WTC11 (cell line): ENCODE measurements at regions not wholly inside any gene's neighbourhood (a gene's known extent, or its start where the extent isn't known, plus 50 kb on each side); places are given as distances from the start of the nearest gene placed in this dataset.
A peak's percentile ranks its signal among the peaks of the same experiment; 100 is the strongest.

Source experiments
- ATAC-seq: fragments of 200-7000 bp; cut with Tn5 transposase; 2 replicates; pipeline ENCODE4 v1.10.0; 2021; ENCODE audit warnings: mild to moderate bottlenecking, moderate library complexity
- CTCF ChIA-PET: fragments of 300-600 bp; sonication (Branson Sonifier 250); formaldehyde crosslinking; loops from one replicate; lab custom pipeline; 2021; ENCODE audit warnings: antibody characterized with exemption; lab: Charles Lee
- POLR2A ChIA-PET: fragments of 350-600 bp; sonication (Branson Sonifier 250); formaldehyde crosslinking; loops from one replicate; lab custom pipeline; 2021; ENCODE audit warnings: antibody characterized with exemption; lab: Charles Lee
- DNase-seq: peaks from one replicate; pipeline ENCODE4 v3.0.0; 2021; ENCODE audit warnings: low spot score
- H3K27ac Mint-ChIP-seq: 2 replicates; pipeline ENCODE4 v1.8.0; 2021; ENCODE audit warnings: mixed read lengths
- H3K27me3 Mint-ChIP-seq: 2 replicates; pipeline ENCODE4 v1.8.0; 2021; ENCODE audit warnings: low read depth, mild to moderate bottlenecking, moderate library complexity, mixed read lengths
- H3K36me3 Mint-ChIP-seq: 2 replicates; pipeline ENCODE4 v1.8.0; 2021; ENCODE audit warnings: mixed read lengths
- H3K4me1 Mint-ChIP-seq: 2 replicates; pipeline ENCODE4 v1.8.0; 2022; ENCODE audit warnings: mixed read lengths
- H3K4me3 Mint-ChIP-seq: 2 replicates; pipeline ENCODE4 v1.8.0; 2021; ENCODE audit warnings: mild to moderate bottlenecking, moderate library complexity, mixed read lengths
- H3K9me3 Mint-ChIP-seq: 2 replicates; pipeline ENCODE4 v1.8.0; 2021; ENCODE audit warnings: mixed read lengths
- ATF1 ChIP-seq: sonication (generic); formaldehyde crosslinking; IDR thresholded peaks from 2 replicates; pipeline ENCODE4 v1.8.1; 2023; ENCODE audit warnings: mild to moderate bottlenecking, moderate library complexity, missing genetic modification reagents
- ATF3 ChIP-seq: sonication (generic); formaldehyde crosslinking; conservative IDR thresholded peaks from 2 replicates; pipeline ENCODE4 v1.8.1; 2022; ENCODE audit warnings: mild to moderate bottlenecking, missing genetic modification reagents
- CBFB ChIP-seq: sonication (generic); formaldehyde crosslinking; IDR thresholded peaks from 2 replicates; pipeline ENCODE4 v1.8.1; 2022; ENCODE audit warnings: mild to moderate bottlenecking, low read depth, missing genetic modification reagents
- ETV6 ChIP-seq: sonication (generic); formaldehyde crosslinking; IDR thresholded peaks from 2 replicates; pipeline ENCODE4 v1.8.1; 2022; ENCODE audit warnings: mild to moderate bottlenecking, missing genetic modification reagents
- FOXK1 ChIP-seq: sonication (generic); formaldehyde crosslinking; IDR thresholded peaks from 2 replicates; pipeline ENCODE4 v1.8.0; 2022; ENCODE audit warnings: mild to moderate bottlenecking, moderate library complexity, missing genetic modification reagents
- FOXP4 ChIP-seq: sonication (generic); formaldehyde crosslinking; IDR thresholded peaks from 2 replicates; pipeline ENCODE4 v1.8.0; 2022; ENCODE audit warnings: mild to moderate bottlenecking, missing genetic modification reagents
- GRHL2 ChIP-seq: fragments of 250-450 bp; sonication (Bioruptor Pico); IDR thresholded peaks from 2 replicates; pipeline ENCODE4 v1.8.0; 2022; ENCODE audit warnings: mild to moderate bottlenecking, moderate library complexity; ENCODE audit not compliant: insufficient replicate concordance, severe bottlenecking
- JUN ChIP-seq: sonication (generic); formaldehyde crosslinking; IDR thresholded peaks from 2 replicates; pipeline ENCODE4 v1.8.0; 2023; ENCODE audit warnings: mild to moderate bottlenecking, missing genetic modification reagents
- NFATC4 ChIP-seq: fragments of 250-450 bp; sonication (Bioruptor Pico); IDR thresholded peaks from 2 replicates; pipeline ENCODE4 v1.9.0; 2021; ENCODE audit warnings: mild to moderate bottlenecking
- NR2C2 ChIP-seq: sonication (generic); formaldehyde crosslinking; IDR thresholded peaks from 2 replicates; pipeline ENCODE4 v1.8.0; 2022; ENCODE audit warnings: mild to moderate bottlenecking, missing genetic modification reagents
- PRRX2 ChIP-seq: fragments of 250-450 bp; sonication (Bioruptor Pico); IDR thresholded peaks from 2 replicates; pipeline ENCODE4 v1.8.0; 2021; ENCODE audit warnings: mild to moderate bottlenecking
- USF1 ChIP-seq: sonication (generic); formaldehyde crosslinking; IDR thresholded peaks from 2 replicates; pipeline ENCODE4 v1.8.0; 2022; ENCODE audit warnings: mild to moderate bottlenecking, missing genetic modification reagents
- ZNF317 ChIP-seq: sonication (generic); formaldehyde crosslinking; IDR thresholded peaks from 2 replicates; pipeline ENCODE4 v1.8.1; 2023; ENCODE audit warnings: low read depth, mild to moderate bottlenecking, moderate library complexity, missing genetic modification reagents, borderline replicate concordance
- ZNF396 ChIP-seq: fragments of 250-450 bp; sonication (Bioruptor Pico); IDR thresholded peaks from 2 replicates; pipeline ENCODE4 v1.8.0; 2021; ENCODE audit warnings: mild to moderate bottlenecking, moderate library complexity, borderline replicate concordance
- ZNF423 ChIP-seq: fragments of 250-450 bp; sonication (Bioruptor Pico); IDR thresholded peaks from 2 replicates; pipeline ENCODE4 v2.1.2; 2022; ENCODE audit warnings: mild to moderate bottlenecking, moderate library complexity
- TF ChIP-seq, protein P1 (sequence below): sonication (generic); formaldehyde crosslinking; IDR thresholded peaks from 2 replicates; pipeline ENCODE4 v1.8.0; 2023; ENCODE audit warnings: mild to moderate bottlenecking, missing genetic modification reagents
- TF ChIP-seq, protein P2 (sequence below): fragments of 250-450 bp; sonication (Bioruptor Pico); IDR thresholded peaks from 2 replicates; pipeline ENCODE4 v2.1.2; 2022; ENCODE audit warnings: mild to moderate bottlenecking, moderate library complexity
- TF ChIP-seq, protein P3 (sequence below): fragments of 200-600 bp; IDR thresholded peaks from 2 replicates; pipeline ENCODE4 v1.8.0; 2022; ENCODE audit warnings: antibody characterized with exemption
- TF ChIP-seq, protein P4 (sequence below): sonication (generic); formaldehyde crosslinking; IDR thresholded peaks from 2 replicates; pipeline ENCODE4 v1.8.1; 2023; ENCODE audit warnings: mild to moderate bottlenecking, missing genetic modification reagents, moderate library complexity

DNA sequence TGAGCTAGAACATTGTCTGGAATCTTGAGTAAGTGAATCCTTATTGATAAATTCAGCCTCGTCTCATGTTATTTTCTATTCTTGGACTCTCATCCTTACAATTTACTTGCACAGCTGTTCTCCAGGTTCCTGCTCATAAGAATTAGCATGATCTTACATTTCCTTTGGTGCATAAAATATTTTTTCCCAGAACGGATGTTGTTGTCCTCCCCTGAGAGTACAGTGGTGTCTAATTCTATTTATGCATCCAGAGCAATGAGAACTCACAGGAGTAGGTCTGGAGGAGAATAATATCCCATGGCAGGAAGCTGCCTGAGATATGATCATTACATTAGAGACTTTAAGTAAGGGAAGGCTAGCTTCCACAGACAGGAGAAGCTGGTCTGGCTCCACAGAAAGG, 178.4 kb upstream of the MAST4 start:
- POLR2A ChIA-PET = no interaction called here
- no peak for ATAC-seq
- DNase-seq = no peak
- CTCF ChIA-PET = interaction anchor here (0.7 to 3.1 kb wide), 2 partner anchors 111 to 352 kb away, joined by 3 to 7 read pairs; no protein-coding TSS in a partner anchor
- Mint-ChIP-seq H3K36me3 (no peaks in the 10 kb centered on the region), H3K27ac (no peak overlapping the region), H3K4me3 (no peak overlapping the region), H3K9me3 (peaks cover 27% of the 10 kb centered on the region), H3K27me3 (no peaks in the 10 kb centered on the region), H3K4me1 (peaks cover 12% of the 10 kb centered on the region)
- TF ChIP-seq JUN (CRISPR knock-in tag) = no peak
- TF ChIP-seq FOXP4 (CRISPR knock-in tag) = no peak

DNA sequence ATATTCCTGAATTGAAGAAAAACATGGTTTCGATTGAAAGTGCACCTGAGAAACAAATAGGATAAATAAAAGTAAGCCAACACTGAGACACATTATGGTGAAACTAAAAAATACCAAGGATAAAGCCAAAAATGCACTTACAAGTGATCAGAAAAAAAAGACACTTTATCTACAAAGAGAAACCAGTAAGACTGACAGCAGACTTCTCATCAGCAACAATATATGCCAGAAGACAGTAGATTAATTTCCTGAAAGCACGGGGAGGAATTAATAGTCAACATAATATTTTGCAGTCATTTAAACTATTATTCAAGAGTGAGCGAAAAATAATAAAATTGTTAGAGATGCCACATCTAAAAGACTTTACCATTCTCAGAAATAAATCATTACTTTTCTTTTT, 172.7 kb upstream of the MAST4 start:
- ATAC-seq (no peak), DNase-seq (no peak)
- POLR2A ChIA-PET = no interaction called here
- Mint-ChIP-seq H3K9me3 (peaks cover 37% of the 10 kb centered on the region), H3K27ac (no peak overlapping the region), H3K4me3 (no peak overlapping the region), H3K4me1 (peaks cover 5% of the 10 kb centered on the region)
- no peak for TF ChIP-seq CBFB (CRISPR knock-in tag)
- TF ChIP-seq ZNF317 (CRISPR knock-in tag) = peak; percentile 88
- no peak for TF ChIP-seq ATF1 (CRISPR knock-in tag)
- no peak for TF ChIP-seq ETV6 (CRISPR knock-in tag)
- no peak for TF ChIP-seq ZNF396 (CRISPR knock-in tag)
- TF ChIP-seq ZNF423 (CRISPR knock-in tag) = no peak
- TF ChIP-seq NR2C2 (CRISPR knock-in tag) = no peak
- TF ChIP-seq, all 79 proteins: peak for 1
- CTCF ChIA-PET = no interaction called here
- Mint-ChIP-seq H3K27me3 (no peaks in the 10 kb centered on the region), H3K36me3 (peaks cover 6% of the 10 kb centered on the region)

DNA sequence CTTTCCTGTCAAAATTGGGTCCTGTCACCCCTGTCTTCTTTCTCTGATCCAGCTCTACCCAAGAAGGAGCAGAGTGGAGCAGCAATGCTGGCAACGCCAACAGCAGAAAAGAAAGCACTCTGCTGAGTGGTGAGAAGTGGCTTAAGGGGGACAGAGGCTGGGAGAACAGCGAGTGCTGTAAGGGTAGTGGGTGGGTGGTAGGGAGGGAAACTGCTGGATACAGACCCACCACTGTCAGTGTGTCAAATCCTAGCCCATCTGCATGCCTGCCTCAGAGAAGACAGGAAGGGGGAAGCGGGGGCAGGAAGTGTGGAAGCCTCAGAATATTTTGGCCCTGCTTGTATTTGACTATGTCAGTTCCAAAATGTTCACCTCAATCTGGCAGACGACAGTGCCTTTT, 170.4 kb upstream of the MAST4 start:
- peaks cover 2% of the 10 kb centered on the region for H3K4me1 Mint-ChIP-seq
- no peak overlapping the region for H3K4me3 Mint-ChIP-seq
- DNase-seq (no peak), ATAC-seq (0 out of 2 replicates have a peak, but pooled peaks have one; percentile 16)
- H3K27ac Mint-ChIP-seq = no peak overlapping the region
- CTCF ChIA-PET = no interaction called here
- H3K27me3 Mint-ChIP-seq = no peaks in the 10 kb centered on the region
- peaks cover 6% of the 10 kb centered on the region for H3K36me3 Mint-ChIP-seq
- H3K9me3 Mint-ChIP-seq = peaks cover 28% of the 10 kb centered on the region
- POLR2A ChIA-PET = no interaction called here
- TF ChIP-seq USF1 (CRISPR knock-in tag) = no peak
- TF ChIP-seq, protein P1, sequence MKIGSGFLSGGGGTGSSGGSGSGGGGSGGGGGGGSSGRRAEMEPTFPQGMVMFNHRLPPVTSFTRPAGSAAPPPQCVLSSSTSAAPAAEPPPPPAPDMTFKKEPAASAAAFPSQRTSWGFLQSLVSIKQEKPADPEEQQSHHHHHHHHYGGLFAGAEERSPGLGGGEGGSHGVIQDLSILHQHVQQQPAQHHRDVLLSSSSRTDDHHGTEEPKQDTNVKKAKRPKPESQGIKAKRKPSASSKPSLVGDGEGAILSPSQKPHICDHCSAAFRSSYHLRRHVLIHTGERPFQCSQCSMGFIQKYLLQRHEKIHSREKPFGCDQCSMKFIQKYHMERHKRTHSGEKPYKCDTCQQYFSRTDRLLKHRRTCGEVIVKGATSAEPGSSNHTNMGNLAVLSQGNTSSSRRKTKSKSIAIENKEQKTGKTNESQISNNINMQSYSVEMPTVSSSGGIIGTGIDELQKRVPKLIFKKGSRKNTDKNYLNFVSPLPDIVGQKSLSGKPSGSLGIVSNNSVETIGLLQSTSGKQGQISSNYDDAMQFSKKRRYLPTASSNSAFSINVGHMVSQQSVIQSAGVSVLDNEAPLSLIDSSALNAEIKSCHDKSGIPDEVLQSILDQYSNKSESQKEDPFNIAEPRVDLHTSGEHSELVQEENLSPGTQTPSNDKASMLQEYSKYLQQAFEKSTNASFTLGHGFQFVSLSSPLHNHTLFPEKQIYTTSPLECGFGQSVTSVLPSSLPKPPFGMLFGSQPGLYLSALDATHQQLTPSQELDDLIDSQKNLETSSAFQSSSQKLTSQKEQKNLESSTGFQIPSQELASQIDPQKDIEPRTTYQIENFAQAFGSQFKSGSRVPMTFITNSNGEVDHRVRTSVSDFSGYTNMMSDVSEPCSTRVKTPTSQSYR = no peak
- TF ChIP-seq, protein P2, sequence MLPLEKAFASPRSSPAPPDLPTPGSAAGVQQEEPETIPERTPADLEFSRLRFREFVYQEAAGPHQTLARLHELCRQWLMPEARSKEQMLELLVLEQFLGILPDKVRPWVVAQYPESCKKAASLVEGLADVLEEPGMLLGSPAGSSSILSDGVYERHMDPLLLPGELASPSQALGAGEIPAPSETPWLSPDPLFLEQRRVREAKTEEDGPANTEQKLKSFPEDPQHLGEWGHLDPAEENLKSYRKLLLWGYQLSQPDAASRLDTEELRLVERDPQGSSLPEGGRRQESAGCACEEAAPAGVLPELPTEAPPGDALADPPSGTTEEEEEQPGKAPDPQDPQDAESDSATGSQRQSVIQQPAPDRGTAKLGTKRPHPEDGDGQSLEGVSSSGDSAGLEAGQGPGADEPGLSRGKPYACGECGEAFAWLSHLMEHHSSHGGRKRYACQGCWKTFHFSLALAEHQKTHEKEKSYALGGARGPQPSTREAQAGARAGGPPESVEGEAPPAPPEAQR (CRISPR knock-in tag) = no peak
- TF ChIP-seq, protein P3, sequence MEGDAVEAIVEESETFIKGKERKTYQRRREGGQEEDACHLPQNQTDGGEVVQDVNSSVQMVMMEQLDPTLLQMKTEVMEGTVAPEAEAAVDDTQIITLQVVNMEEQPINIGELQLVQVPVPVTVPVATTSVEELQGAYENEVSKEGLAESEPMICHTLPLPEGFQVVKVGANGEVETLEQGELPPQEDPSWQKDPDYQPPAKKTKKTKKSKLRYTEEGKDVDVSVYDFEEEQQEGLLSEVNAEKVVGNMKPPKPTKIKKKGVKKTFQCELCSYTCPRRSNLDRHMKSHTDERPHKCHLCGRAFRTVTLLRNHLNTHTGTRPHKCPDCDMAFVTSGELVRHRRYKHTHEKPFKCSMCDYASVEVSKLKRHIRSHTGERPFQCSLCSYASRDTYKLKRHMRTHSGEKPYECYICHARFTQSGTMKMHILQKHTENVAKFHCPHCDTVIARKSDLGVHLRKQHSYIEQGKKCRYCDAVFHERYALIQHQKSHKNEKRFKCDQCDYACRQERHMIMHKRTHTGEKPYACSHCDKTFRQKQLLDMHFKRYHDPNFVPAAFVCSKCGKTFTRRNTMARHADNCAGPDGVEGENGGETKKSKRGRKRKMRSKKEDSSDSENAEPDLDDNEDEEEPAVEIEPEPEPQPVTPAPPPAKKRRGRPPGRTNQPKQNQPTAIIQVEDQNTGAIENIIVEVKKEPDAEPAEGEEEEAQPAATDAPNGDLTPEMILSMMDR = no peak
- no peak for TF ChIP-seq ATF3
- TF ChIP-seq NFATC4 (CRISPR knock-in tag) = no peak
- TF ChIP-seq PRRX2 (CRISPR knock-in tag) = no peak
- TF ChIP-seq, protein P4, sequence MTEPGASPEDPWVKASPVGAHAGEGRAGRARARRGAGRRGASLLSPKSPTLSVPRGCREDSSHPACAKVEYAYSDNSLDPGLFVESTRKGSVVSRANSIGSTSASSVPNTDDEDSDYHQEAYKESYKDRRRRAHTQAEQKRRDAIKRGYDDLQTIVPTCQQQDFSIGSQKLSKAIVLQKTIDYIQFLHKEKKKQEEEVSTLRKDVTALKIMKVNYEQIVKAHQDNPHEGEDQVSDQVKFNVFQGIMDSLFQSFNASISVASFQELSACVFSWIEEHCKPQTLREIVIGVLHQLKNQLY = no peak
- TF ChIP-seq GRHL2 = no peak
- TF ChIP-seq ETV6 (CRISPR knock-in tag) = no peak
- no peak for TF ChIP-seq FOXK1 (CRISPR knock-in tag)
